Umbilical cord (tissue), 1 donor: ENCODE measurements at regions not wholly inside any gene's neighbourhood (a gene's known extent, or its start where the extent isn't known, plus 50 kb on each side); places are given as distances from the start of the nearest gene placed in this dataset.
"Not testable (repeated sequence)": the region's sequence is repeated elsewhere in the genome, so short reads cannot be mapped to it uniquely, and the experiment has no call there.

Source experiments
- DNase-seq: peaks from one replicate; pipeline ENCODE4 v3.0.0-alpha.2; 2015; ENCODE audit warnings: low spot score

DNA sequence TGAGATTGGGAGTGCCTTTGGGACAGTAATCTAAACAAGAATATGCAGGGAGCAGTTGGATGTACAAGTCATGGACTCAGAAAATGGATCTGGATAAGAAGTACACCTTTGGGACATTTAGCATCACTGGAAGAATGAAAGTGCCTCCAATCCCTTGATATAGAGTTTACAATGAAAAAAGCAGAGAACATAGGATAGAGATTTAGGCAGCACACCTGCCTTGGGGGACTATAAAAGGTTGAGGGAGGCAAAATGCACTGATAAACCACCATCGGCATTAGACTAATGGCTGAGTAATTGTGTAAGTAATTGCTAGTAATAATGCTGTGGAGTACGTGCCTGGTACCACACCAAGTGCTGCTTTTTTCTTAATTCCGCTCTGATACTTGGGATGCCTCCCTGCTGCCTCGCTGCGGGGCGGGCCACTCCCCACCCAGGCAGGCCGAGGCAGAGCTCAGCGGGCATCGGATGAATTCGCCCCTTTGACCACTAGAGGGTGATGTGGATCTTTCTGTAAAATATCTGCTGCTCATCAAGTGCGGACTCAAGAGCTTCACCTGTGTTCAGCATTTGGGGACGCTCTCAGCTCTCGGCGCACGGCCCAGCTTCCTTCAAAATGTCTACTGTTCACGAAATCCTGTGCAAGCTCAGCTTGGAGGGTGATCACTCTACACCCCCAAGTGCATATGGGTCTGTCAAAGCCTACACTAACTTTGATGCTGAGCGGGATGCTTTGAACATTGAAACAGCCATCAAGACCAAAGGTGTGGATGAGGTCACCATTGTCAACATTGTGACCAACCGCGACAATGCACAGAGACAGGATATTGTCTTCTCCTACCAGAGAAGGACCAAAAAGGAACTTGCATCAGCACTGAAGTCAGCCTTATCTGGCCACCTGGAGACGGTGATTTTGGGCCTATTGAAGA is 99.9 kb downstream of the ANKRD18B start:
- peak; percentile 86 for DNase-seq

DNA sequence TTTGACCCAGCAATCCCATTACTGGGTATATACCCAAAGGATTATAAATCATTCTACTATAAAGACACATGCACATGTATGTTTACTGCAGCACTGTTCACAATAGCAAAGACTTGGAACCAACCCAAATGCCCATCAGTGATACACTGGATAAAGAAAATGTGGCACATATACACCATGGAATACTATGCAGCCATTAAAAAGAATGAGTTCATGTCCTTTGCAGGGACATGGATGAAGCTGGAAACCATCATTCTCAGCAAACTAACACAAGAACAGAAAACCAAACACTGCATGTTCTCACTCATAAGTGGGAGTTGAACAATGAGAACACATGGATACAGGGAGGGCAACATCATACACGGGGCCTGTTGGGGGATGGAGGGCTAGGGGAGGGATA is 104.3 kb downstream of the ANKRD18B start:
- DNase-seq, result not testable (repeated sequence)

DNA sequence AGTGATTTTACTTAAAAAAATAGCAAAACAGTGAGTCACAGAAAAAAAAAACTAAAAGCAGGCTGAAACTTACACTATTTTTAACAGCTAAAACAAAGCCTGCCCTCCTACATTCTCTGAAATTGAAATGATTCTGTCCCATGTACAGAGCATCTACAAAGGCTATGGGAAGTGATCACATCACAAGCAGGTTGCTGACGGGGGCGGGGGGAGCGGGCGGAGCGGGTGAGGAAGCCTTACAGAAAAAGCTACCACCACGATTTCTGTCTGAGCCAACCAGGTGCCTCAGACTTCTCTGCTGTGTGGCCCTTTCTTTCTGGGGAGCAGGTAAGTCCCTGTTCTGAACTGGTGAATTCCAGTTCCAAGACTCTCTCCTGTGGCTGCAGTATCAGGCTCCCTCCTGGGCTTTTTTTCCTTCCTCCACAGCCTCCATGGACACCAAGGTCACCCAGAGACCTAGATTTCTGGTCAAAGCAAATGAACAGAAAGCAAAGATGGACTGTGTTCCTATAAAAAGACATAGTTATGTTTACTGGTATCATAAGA is 104.9 kb downstream of the ANKRD18B start:
- no peak for DNase-seq

GRCh38 chr9:33633636-33634035 is 109.6 kb downstream of the ANKRD18B start:
- DNase-seq, result no peak

DNA sequence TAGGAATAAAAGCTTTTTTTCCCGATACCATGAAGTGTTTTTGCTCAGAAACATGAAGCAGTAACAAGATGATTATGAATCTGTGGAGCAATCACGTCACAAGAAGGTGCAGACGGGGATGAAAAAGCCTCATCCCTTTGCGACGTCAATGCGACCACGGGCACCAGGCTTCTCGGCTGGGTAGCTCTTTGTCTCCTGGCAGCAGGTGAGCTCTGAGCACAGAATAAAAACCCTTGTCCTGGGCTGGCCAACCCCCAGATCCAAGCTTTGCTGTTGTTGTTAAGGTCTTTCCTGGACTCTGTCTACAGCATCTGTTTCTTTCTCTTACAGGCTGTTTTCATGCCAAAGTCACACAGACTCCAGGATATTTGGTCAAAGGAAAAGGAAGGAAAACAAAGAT is 113.8 kb downstream of the ANKRD18B start:
- DNase-seq, result no peak

GRCh38 chr9:33638391-33638915 is 114.4 kb downstream of the ANKRD18B start:
- DNase-seq, result no peak

DNA sequence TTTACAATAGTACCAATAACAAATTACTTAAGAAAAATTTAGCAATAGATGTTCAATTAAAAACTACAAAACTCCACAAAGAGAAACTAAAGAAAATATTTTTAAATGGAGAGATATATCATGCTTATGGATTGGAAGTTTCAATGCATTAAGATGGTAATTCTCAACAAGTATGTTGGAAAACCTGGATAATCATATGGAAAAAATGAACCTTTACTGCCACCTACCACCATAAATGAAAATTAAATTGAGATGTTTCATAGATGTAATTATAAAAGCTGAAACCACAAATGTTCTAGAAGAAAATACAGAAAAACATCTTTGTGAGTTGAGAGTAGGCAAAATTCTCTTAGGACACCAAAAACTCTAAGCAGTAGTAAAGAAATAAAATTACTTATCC is 121.7 kb downstream of the ANKRD18B start:
- DNase-seq, result no peak

GRCh38 chr9:33649463-33649862 is 125.4 kb downstream of the ANKRD18B start:
- no peak for DNase-seq

DNA sequence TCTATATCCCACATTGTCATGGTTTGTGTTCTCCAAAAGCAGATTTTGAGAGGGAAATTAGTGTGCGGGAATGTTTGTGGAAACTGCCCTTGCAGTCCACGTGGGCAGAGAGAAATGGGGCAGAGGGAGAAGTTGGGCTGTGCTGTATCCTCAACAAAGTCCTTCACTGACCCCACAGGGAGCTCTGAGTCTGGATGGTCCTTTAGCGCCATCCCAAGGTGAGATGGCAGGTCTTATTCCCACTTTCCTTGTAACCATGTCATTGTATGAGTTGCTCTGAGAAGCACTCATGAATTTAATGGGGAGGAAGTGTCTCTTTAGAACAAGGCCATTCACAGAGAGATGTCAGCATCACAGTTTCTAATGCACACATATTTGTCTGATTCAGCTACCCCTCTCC is 127.1 kb downstream of the ANKRD18B start:
- DNase-seq, result no peak

- peak; percentile 14 for DNase-seq
Observed at GRCh38 chr9:33659921-33660320, 135.4 kb upstream of the PRSS3 start.

DNA sequence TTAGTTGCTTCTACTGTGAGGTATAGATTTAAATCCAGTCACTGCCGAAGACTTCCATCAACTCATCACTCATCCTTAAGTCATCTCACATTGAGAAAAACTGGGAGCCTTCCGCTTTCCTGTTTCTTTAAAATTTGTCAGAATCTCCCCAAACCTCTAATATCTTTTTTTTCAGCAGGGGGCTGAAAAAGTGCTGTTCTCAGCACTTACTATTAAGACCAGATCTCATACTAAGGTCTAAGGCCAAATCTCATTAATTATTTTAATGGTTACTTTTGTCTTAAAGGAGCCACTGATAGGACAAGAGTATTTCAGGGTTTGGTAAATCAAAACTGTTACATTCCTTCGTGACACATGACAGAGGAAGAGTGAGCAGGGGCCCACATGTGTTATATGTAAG is 134.6 kb upstream of the PRSS3 start:
- no peak for DNase-seq

DNA sequence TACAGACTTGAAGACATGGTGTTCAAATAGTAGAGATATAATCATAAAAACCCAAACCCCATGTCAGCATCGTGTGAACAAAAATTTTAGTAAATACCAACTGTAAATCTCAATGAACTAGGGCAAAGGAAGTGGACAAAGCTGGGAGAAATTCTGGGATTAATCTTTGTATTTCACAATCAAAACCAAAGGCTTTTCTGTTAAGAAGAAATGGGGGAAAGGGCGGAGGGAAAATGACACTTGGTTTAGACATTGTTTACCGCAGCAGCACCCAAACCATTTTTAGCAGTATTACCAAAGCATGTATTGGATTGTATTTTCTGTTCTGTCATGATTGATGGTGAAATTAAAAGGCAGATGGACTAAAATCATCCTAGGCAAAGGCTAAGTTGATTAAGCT is 134.2 kb upstream of the PRSS3 start:
- no peak for DNase-seq

DNA sequence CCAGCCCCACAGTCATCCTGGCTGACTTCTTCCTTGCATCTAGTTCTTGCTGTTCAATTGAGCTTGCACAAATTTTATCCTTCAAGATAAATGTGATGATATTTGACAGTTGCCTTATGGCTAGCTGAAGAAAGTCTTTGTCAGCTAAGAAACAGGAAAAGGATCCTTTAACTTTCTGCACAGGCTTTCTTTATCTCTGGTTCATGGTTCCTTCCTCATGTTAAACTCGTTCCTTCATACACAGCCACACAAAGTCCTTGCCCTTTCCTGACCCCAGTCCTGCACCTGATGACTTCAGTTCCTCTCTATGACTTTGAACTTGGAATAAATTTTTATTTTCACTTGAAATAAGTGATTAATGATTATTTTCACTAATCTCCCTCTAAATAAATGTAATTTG is 132.5 kb upstream of the PRSS3 start:
- DNase-seq, result peak; percentile 11

- DNase-seq, result not testable (repeated sequence)
Observed at GRCh38 chr9:33676194-33676745, 119.1 kb upstream of the PRSS3 start.

GRCh38 chr9:33676746-33677505 is 118.4 kb upstream of the PRSS3 start:
- DNase-seq, result peak; percentile 68

DNA sequence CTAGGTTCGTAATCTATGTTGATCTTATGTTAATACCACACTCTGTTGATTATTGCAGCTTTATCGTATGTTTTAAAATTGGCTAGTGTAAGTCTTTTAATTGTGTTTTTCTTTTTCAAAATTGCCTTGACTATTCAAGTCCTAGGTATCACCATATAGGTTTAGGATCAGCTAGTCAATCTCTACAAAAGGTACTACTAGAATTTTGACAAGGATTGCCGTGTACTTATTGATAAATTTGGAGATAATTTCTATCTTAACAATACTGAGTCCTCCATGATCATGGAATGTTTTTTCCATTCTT is 117.9 kb upstream of the PRSS3 start:
- DNase-seq, result no peak

GRCh38 chr9:33677961-33678360 is 117.4 kb upstream of the PRSS3 start:
- no peak for DNase-seq

- DNase-seq, result no peak
Observed at GRCh38 chr9:33682551-33682950, 112.8 kb upstream of the PRSS3 start.

DNA sequence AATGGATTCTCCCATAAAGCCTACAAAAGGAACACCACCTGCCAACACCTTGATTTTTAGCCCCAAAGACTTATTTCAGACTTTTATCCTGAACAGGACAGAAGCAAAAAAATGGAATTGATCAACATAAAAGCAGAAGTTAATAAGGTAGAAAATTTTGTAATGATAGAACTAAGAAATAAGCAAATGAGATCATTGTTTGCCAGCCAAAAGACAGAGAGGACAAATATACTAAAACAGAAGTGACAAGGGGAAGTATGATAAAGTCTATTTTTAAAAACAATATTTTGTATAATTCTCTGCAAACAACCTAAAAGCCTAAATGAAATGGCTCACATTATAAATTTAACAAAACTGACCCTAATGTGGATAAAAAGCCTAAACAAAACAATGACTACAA is 110.5 kb upstream of the PRSS3 start:
- DNase-seq, result no peak

GRCh38 chr9:33686942-33687341 is 108.4 kb upstream of the PRSS3 start:
- DNase-seq, result no peak

DNA sequence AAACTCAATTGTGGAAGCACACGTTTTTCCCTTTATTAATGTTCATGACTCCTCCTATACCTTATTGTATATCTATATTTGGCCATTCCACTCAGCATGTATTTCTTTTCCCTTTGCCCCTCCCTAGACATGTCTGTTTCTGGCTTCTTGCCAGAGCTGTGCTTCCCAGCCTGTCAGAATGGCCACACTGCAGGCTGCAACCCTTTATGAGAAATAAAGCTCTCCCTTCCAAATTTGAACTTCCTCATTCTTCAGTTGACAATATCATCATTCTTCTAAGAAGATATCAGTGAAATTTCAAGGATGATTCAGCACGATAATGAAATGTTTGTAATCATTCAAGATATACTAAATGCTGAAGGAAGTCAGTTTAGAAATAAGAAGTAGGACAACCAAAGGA is 107.6 kb upstream of the PRSS3 start:
- peak; percentile 66 for DNase-seq
